Transverse colon (tissue), 4 donors: ENCODE measurements at regions not wholly inside any gene's neighbourhood (a gene's known extent, or its start where the extent isn't known, plus 50 kb on each side); places are given as distances from the start of the nearest gene placed in this dataset.

ENCODE experiments used
- EP300 ChIP-seq: sonication (generic); formaldehyde crosslinking; IDR thresholded peaks from one replicate; pipeline ENCODE4 v1.6.1; 2017; ENCODE audit warnings: antibody characterized with exemption, low read depth
- POLR2A ChIP-seq: fragments of 450-650 bp; IDR thresholded peaks from one replicate; pipeline ENCODE4 v1.6.1; 2016; ENCODE audit warnings: antibody characterized with exemption, mild to moderate bottlenecking, moderate library complexity
- POLR2AphosphoS5 ChIP-seq, 3 donors: sonication (generic); formaldehyde crosslinking; IDR thresholded peaks; one replicate each; pipeline ENCODE4 v1.6.1; 2016; ENCODE audit warnings: antibody characterized with exemption in 3 of 3
- TF ChIP-seq, protein P1 (sequence below), 5 experiments: fragments of 200-600 bp in 3 of 5; fragments of 450-650 bp in 2 of 5; sonication (generic) in 3 of 5; IDR thresholded peaks; 1 replicate in 2 of 5; 2 replicates in 3 of 5; pipeline ENCODE4 v1.5.1; 2016 to 2017; ENCODE audit warnings: antibody characterized with exemption in 5 of 5, inconsistent platforms in 3 of 5, mild to moderate bottlenecking in 2 of 5, moderate library complexity in 1 of 5

DNA sequence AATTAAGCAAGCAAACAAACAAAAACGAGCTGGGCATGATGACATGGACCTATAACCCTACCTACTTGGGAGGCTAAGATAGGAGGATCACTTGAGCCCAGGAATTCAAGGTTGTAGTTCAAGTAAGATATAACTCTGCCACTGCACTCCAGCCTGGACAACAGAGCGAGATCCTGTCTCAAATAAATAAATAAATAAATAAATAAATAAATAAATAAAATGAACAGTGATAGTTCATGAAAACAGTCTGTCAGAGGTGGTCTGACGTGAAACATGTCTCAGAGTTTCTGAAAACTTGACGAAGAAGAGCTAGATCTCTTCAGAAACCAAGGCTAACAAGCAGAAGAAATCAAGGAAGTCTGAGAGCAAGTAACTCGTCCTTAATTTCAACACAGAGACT, 188.8 kb upstream of the GPC6 start:
- TF ChIP-seq, protein P1, sequence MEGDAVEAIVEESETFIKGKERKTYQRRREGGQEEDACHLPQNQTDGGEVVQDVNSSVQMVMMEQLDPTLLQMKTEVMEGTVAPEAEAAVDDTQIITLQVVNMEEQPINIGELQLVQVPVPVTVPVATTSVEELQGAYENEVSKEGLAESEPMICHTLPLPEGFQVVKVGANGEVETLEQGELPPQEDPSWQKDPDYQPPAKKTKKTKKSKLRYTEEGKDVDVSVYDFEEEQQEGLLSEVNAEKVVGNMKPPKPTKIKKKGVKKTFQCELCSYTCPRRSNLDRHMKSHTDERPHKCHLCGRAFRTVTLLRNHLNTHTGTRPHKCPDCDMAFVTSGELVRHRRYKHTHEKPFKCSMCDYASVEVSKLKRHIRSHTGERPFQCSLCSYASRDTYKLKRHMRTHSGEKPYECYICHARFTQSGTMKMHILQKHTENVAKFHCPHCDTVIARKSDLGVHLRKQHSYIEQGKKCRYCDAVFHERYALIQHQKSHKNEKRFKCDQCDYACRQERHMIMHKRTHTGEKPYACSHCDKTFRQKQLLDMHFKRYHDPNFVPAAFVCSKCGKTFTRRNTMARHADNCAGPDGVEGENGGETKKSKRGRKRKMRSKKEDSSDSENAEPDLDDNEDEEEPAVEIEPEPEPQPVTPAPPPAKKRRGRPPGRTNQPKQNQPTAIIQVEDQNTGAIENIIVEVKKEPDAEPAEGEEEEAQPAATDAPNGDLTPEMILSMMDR (IDR thresholded peaks at IDR 0.05) = no peak
- no peak for TF ChIP-seq POLR2AphosphoS5 (IDR thresholded peaks at IDR 0.05)
- TF ChIP-seq EP300 = no peak
- no peak for TF ChIP-seq POLR2A
